ENCODE measurements at regions not wholly inside any gene's neighbourhood (a gene's known extent, or its start where the extent isn't known, plus 50 kb on each side); places are given as distances from the start of the nearest gene placed in this dataset.

DNA sequence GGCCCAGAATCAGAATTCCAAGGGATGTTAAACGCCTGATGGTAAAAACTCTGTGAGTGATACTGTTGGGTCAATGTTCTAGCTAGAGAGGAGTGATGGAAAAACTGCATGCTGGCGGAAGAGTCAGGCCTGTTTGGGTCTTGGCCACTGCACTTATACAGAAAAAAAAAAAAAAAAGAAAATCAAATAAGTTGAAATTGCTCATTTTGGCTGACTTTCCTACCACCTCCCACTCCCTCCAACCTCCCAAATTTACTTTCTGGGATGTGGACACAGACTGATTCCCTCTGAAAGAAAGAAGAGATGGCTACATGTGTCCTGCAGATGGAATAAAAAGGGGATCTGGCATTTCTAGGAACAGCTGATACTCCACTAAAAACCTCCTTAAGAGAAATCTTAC, 234.1 kb upstream of the GIMD1 start:
- Histone ChIP-seq H3K27me3 (ENCODE audit: control insufficient read depth in 2 of 2, insufficient read depth in 2 of 2, low read length in 2 of 2) (no peaks in the 10 kb centered on the region), H3K9me1 (ENCODE audit: control insufficient read depth, insufficient read depth, low read length) (no peaks in the 10 kb centered on the region), H3K9ac (ENCODE audit: insufficient read depth in 1 of 2, low read depth in 2 of 2, low read length in 2 of 2) (no peak overlapping the region), H3K4me3 (no peak overlapping the region), H3K4me1 (replicated peaks in 1 of 2; ENCODE audit: control insufficient read depth in 2 of 2, insufficient read depth in 2 of 2, low read length in 2 of 2) (no peaks in the 10 kb centered on the region), H4K20me1 (replicated peaks; ENCODE audit: control insufficient read depth, insufficient read depth, low read length) (no peaks in the 10 kb centered on the region), H3K79me2 (ENCODE audit: control insufficient read depth, insufficient read depth, low read length) (no peaks in the 10 kb centered on the region), H3K4me2 (ENCODE audit: insufficient read depth, low read length) (no peak overlapping the region), H2AFZ (ENCODE audit: low read depth, low read length) (no peak overlapping the region), H3K36me3 (ENCODE audit: control insufficient read depth, insufficient read depth, low read length) (no peaks in the 10 kb centered on the region), H3K27ac (ENCODE audit: extremely low read depth, low read depth, low read length) (no peak overlapping the region), H3K9me3 (replicated peaks; ENCODE audit: control insufficient read depth, insufficient read depth, low read depth, low read length) (peaks cover 2% of the 10 kb centered on the region; the same call in 1 of the 2 replicates)
- DNase-seq (ENCODE audit: extremely low read depth in 1 of 4, low spot score in 3 of 4) (no peak), ATAC-seq (no peak), FAIRE-seq (no peak)
- no TSS peak for BruUV-seq (replicated peaks)
- CTCF ChIA-PET (ENCODE audit: low intra/inter-chr PET ratio) = no interaction called here
- intact Hi-C loops (cut with micrococcal nuclease) = no loop called here
- TF ChIP-seq ZFP1 (CRISPR knock-in tag; IDR thresholded peaks at IDR 0.05) (no peak), E2F8 (IDR thresholded peaks at IDR 0.05; ENCODE audit: low read depth, partially characterized antibody) (no peak)
- in situ Hi-C loops (cut with MboI) = no loop called here
- WGBS (ENCODE audit: insufficient coverage, low coverage, missing lambda C conversion rate) = 0% methylated on average over 2 of the region's 2 CpGs
- POLR2A ChIA-PET = no interaction called here

GRCh38 chr4:106601519-106601918, 232.9 kb upstream of the GIMD1 start:
- H3K4me3 ChIP-seq = no peak overlapping the region
- no peak overlapping the region for H3K9ac ChIP-seq (ENCODE audit: insufficient read depth in 1 of 2, low read depth in 2 of 2, low read length in 2 of 2)
- 0% methylated on average over 1 of the region's 1 CpG for WGBS (ENCODE audit: insufficient coverage, low coverage, missing lambda C conversion rate)
- H3K36me3 ChIP-seq (ENCODE audit: control insufficient read depth, insufficient read depth, low read length) = no peaks in the 10 kb centered on the region
- FAIRE-seq = no peak
- no peaks in the 10 kb centered on the region for H3K4me1 ChIP-seq (replicated peaks in 1 of 2; ENCODE audit: control insufficient read depth in 2 of 2, insufficient read depth in 2 of 2, low read length in 2 of 2)
- no peaks in the 10 kb centered on the region for H3K27me3 ChIP-seq (ENCODE audit: control insufficient read depth in 2 of 2, insufficient read depth in 2 of 2, low read length in 2 of 2)
- H3K9me3 ChIP-seq (replicated peaks; ENCODE audit: control insufficient read depth, insufficient read depth, low read depth, low read length) = peaks cover 2% of the 10 kb centered on the region; the same call in 1 of the 2 replicates
- ATAC-seq = no peak
- no peak overlapping the region for H3K4me2 ChIP-seq (ENCODE audit: insufficient read depth, low read length)
- no peaks in the 10 kb centered on the region for H3K79me2 ChIP-seq (ENCODE audit: control insufficient read depth, insufficient read depth, low read length)
- CTCF ChIA-PET (ENCODE audit: low intra/inter-chr PET ratio) = no interaction called here
- DNase-seq (ENCODE audit: extremely low read depth in 1 of 4, low spot score in 3 of 4) = no peak
- no peaks in the 10 kb centered on the region for H4K20me1 ChIP-seq (replicated peaks; ENCODE audit: control insufficient read depth, insufficient read depth, low read length)
- in situ Hi-C loops (cut with MboI) = no loop called here
- H2AFZ ChIP-seq (ENCODE audit: low read depth, low read length) = no peak overlapping the region
- no peak overlapping the region for H3K27ac ChIP-seq (ENCODE audit: extremely low read depth, low read depth, low read length)
- intact Hi-C loops (cut with micrococcal nuclease) = no loop called here
- POLR2A ChIA-PET = no interaction called here
- BruUV-seq (replicated peaks) = no TSS peak
- H3K9me1 ChIP-seq (ENCODE audit: control insufficient read depth, insufficient read depth, low read length) = no peaks in the 10 kb centered on the region
- TF ChIP-seq ZNF449 (CRISPR knock-in tag; IDR thresholded peaks at IDR 0.05) = no peak
- TF ChIP-seq, protein P1, sequence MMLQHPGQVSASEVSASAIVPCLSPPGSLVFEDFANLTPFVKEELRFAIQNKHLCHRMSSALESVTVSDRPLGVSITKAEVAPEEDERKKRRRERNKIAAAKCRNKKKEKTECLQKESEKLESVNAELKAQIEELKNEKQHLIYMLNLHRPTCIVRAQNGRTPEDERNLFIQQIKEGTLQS (IDR thresholded peaks at IDR 0.05) = no peak
- TF ChIP-seq, protein P1 (CRISPR knock-in tag; conservative IDR thresholded peaks at IDR 0.05) = no peak
- no peak for TF ChIP-seq PPARD (CRISPR knock-in tag; IDR thresholded peaks at IDR 0.05)
- TF ChIP-seq, protein P2, sequence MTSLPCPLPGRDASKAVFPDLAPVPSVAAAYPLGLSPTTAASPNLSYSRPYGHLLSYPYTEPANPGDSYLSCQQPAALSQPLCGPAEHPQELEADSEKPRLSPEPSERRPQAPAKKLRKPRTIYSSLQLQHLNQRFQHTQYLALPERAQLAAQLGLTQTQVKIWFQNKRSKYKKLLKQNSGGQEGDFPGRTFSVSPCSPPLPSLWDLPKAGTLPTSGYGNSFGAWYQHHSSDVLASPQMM (CRISPR knock-in tag; IDR thresholded peaks at IDR 0.05) = no peak
- no peak for TF ChIP-seq TAF9B (IDR thresholded peaks at IDR 0.05; ENCODE audit: partially characterized antibody)
- TF ChIP-seq NCOA6 (IDR thresholded peaks at IDR 0.05) = no peak
- TF ChIP-seq CHD4 (IDR thresholded peaks at IDR 0.05; ENCODE audit: insufficient read depth, insufficient replicate concordance, low read depth, low read length, poor library complexity, severe bottlenecking) = no peak
